GM19328 (cell line): ENCODE measurements at regions not wholly inside any gene's neighbourhood (a gene's known extent, or its start where the extent isn't known, plus 50 kb on each side); places are given as distances from the start of the nearest gene placed in this dataset.

ENCODE experiments used
- ATAC-seq: cut with Tn5 transposase; IDR thresholded peaks from one replicate; pipeline ENCODE4 v1.9.1; 2021; ENCODE audit warnings: mild to moderate bottlenecking, moderate library complexity; ENCODE audit not compliant: unreplicated experiment

DNA sequence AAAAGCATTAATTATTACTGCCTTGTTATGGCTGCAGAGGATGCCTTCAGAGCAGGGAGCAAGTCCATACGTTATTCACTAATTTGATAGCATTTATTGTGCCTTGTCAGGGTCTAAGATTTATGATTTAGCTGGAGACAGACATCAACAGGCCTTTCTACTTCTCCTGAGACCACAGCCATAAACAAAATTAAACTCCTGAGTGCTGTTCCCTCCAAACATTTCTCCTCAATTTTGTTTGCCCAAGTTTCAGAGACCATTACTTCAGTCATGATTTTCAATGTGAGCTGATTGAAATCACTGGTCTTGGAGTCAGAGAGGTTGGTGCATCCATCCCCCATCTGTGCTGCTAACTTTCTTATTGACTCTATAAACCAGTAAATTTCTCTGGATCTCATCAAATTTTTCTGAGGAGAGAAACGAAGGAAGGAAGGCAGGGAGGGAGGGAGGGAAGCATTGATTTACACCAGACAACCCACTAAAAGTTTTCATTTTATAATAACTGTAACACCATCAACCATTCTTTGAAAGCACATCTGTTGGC is 423.6 kb upstream of the CDH11 start:
- no peak for ATAC-seq

DNA sequence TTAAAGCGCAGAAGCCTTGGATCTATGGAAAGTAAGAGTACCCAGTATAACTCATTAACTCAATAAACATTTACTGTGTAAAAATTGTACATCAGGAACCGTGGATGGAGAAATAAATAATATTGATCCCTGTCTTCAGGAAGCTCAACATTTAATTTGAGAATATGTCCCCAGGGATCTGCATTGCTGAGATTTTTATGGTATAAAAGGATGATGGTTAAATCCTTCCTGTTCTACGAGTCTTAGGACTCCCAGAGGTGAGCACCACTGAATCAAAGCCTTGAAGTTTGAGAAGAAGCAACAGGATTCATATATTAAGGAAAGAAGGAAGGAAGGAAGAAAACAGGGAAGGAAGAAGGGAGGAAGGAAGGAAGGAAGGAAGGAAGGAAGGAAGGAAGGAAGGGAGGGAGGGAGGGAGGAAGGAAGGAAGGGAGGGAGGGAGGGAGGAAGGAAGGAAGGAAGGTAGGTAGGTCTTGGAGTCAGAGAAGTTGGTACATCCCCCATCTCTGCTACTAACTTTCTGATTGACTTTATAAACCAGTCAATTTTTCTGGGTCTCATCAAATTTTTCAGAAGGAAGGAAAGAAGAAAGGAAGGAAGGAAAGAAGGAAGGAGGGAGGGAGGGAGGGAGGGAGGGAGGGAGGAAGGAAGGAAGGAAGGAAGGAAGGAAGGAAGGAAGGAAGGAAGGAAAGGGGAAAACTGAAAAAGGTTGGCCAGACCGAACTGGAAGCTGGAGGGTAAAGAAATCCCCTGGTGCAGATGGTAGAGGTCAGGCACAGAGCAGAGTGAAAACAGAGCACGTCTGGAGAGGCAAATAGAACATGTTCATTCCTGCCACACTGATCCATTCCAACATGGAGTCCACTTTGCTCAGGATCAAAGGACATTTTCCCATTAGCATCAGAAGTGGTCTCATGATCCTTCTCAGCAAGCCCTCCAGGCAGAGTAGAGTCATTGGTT is 422.2 kb upstream of the CDH11 start:
- ATAC-seq: no peak

DNA sequence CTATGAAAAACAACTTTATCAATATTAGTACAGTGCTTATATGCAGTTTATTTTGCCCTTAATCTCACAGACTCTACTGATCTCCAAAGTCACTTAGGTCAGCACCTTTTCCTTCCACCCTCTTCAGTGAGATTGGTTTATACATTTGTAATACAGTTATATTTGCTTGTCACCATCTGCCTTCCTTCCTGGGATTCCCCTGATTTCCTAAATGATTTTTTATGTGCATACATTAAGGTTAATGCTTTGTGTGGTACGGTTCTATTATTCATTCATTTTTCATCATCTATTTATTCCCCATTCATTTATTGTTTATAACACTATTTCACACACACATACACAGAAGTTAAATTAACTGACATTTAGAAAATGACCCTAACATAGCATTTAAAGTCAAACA is 419.8 kb upstream of the CDH11 start:
- ATAC-seq: no peak

DNA sequence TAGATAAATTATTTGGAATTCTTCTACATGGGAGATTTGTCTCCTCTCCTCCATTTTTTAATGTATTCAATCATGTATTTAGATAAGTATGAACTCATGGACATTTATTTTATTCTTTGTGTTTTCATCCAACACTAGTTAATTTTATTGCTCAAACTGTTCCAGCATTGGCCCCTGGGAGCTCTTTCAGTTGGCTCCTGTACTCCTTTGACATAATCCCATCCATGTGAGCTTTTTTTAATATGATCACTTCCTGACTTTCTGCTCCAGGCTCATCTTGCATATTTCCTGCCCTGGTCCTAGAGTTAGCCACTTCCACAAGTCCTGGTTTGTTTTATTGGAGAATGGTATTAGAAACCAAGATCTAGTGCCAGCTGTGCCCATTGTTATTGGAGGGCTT is 419.0 kb upstream of the CDH11 start:
- ATAC-seq: no peak

DNA sequence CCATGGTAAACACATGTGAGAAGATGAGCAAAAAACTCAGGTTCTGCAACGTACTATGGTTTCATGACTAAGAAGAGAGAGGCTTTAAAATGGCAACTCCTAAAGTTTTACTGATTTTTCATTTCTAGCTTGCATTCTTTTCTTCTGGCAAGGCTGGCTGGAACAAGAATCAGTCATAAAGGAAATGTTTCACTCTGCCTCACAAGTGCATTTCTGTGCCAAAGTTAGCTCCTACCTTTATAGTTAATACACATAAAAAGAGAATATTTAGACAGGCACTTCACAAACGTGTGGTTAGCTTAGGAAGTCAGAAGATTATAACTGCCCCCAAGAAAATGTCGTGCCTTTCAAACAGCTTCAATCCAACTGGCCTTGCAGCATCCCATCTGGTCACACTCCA is 417.1 kb upstream of the CDH11 start:
- no peak for ATAC-seq

DNA sequence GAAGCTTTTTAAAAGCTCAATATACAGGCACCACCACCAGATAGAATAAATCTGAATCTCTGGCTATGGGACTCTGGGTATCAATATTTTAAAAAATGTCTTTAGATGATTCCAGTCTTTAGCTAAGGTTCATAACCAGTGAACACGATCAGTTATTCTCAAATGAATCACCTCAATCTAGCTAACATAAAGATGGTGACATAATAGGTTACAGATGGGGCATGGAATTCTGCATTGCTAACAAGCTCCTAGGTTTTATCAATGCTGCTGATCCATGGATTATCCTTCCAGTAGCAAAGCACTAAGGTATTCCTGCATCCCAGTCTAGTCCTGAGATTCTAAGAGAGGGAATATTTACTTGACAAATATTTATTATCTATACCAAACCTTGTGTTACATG is 415.5 kb upstream of the CDH11 start:
- ATAC-seq: no peak

DNA sequence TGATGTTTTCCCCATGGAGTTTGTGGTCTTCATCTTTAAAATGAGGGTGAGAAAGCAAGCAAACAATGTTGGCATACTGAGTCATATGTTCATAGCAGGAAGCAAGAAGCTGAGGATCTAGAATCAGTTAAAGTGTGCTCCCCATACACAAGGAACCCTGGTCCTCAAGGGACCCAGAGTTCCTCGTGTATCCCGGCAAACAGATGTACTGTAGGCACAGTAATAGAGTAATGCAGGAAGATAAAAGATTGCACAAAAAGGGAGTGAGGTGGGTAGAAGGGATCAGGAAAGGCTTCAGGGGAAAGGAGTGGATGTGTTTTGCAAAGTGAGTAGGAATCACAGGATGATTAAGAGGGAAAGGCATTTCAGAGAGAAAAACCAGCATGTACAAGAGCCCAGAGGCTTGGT is 412.3 kb upstream of the CDH11 start:
- no peak for ATAC-seq

DNA sequence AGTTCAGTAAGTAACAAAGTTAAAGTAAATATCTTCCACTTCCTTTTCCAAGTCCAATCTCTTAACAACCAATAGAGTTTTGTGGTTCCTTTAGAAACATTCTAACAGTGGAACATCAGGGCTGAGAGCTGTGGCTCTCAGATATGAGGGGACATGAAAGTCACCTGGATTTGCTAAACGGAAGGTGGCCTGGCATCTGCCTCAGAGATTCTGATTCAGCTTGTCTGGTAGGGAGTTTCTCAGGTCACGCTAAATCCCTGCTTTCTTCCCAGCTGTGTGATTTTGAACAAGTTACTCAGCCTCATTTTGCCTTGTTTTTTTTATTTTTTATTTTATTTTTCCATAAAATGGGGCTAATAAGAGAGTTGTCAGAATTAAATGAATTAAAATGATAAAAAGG is 411.0 kb upstream of the CDH11 start:
- no peak for ATAC-seq

DNA sequence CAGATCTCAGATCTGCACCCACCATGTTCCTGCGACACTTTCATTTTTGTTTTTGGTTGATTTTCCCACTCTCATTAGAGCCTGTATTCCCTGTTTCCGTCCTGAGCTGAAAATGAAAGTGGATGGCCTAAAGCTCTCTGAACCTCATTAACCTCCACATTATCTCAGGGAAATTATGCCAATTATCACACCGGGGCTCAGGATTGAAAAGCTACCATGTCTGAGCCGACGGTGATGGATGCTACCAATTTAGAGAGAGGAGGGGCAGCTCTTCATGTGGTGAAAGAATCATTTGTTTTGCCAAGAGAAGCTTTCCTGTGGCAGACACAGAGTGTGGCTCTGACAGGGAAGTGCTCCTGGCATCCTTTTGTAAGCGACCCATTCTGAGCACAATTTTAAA is 410.4 kb upstream of the CDH11 start:
- no peak for ATAC-seq

DNA sequence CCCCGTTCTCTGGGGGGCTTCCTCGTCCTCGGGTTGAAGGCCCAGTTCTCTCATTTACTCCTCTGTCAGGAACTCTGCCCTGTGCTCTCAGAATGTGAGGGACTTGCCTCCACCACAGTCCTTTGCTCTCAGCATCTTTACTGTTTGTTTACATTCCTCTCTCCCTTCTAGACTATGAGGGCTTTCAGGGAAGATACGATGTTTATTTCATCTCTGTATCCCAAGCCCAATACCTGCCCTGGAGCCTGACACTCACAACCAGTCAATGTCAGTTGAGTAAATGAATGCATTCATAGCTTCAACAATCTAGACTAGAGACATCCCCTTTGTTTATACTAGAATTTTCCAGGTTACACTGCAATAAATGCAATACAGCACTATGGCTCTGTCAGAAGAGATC is 409.6 kb upstream of the CDH11 start:
- no peak for ATAC-seq

DNA sequence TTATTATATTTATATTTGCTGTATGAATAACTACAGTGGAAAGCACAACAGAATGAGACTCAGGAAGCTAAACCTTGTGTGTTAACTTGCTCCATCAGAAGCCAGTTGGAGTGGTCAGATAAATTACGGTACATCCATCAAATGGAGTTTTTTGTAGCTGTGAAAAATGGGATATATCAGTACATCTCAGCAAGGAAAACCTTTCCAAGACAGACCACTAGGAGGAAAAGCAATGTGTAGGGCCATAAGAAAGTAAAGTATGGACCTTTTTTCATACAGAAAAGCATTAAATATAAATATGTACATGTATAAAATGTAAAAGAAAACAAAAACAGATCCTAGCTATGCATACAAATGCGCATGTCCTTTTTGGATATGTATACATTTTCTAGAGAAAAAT is 403.8 kb upstream of the CDH11 start:
- no peak for ATAC-seq

DNA sequence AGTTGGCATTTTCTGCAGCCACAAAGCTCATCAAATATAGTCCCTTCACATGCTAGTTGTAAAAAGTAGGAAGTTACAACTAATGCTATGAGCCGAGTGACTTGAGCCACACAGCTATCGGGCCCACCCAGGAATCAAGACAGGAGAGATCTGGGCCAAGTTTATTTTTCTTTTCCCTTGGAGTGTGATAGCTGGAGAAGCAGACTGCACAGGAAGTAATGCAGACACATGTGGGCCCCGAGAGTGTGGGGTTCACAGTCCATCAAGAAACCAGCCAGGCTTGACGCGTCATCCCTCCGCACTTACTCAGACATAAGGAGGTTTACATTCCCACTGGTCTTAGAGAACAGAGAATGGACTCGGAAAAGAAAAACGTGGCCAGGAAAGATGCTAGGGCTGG is 403.1 kb upstream of the CDH11 start:
- ATAC-seq: no peak

DNA sequence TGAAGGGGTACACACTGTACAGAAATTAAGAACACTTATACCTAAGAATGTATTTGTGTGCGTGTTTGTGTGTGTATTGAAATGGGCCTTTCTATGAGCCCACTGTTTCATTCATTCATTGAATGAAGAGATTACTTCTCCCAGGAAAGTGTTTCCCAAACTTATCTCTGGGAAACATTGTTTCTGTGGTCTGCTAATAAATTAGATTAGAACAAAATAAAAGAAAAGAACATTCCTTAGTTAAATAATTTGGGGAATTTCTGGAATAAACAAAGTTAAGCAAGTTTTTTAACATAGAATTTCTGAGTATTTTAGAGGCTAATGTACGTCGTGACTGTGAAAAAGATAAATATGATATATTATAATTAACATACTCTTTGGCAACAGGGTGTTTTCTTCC is 402.4 kb upstream of the CDH11 start:
- no peak for ATAC-seq

DNA sequence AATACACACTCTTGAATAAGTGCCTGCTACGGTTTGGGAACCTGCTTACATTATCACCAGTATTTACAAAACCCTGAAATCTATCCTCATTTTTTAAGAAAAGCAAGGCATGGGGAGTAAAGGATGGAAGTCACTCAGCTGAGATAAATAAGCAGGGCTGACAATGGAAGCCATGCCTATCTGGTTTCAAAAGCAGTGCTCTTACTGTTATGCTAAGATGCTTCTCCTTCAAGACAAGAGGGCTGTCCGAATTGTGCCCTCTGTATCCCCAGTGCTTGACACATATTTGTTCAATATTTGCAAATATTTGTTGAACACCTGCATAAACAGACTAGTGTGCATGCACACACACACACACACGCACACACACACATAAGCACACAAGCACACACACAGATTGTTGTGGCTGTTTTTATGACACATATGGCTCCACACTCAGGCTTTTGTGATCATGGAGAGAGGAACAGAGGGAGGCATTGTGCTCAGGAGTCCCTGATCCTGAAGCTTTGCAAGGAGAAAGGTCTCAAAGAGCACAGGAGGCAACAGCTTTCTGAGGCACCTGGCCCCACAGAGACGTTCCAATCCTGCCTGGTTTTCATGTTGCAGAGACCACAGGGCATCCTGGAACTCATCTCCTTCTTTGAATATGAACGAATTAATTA is 401.6 kb upstream of the CDH11 start:
- no peak for ATAC-seq

DNA sequence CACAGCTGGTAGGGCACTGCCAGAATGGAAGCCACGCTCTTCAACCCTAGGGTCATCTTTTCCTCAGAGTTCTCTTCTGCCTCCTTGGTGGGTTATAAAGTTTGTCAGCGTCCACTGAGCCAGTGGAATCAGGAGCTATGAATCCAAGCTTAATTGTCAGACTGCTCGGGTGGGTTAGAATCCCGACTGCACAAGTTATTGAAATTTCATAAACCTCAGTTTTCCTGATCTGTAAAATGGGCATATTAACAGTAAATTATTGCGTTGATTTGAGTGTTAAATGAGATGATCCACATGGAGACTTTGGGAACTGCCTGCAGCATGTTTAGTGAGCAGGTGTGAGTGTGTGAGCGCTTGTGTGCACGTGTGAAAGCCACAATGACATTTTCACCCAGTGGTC is 400.5 kb upstream of the CDH11 start:
- ATAC-seq: no peak

DNA sequence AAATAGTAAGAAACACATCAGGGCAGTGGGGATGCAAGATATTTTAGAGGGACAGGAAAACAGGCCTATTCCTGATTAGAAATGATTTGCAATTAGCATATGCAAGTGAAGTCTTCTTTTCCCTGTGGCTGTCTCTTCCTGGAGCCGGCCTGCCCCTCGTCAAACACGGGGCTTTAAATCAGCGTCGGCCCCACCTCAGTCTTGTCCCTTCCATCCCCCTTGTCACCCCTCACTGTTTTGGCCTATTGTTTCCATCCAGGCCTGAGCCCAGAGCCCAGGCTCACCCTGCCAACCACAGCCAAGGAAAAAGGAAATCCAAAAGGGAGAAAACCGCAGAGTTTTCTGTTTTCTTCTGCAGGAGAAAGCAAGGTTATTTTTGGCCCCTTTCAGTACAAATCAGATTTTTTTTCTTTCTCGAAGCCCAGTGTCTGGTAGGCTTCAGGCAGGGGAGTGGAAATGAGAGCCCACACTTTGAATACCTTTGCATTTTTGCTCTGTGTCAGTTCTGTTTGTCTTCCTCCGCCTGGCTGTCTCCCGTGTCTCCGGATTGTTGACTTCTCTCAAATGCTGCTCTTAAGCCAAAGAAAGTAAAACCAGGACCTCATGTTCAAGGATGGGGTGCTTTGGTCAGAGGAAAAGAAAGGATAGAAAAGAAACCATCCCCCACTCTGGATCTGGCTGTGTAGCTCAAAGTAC is 399.9 kb upstream of the CDH11 start:
- ATAC-seq: no peak

DNA sequence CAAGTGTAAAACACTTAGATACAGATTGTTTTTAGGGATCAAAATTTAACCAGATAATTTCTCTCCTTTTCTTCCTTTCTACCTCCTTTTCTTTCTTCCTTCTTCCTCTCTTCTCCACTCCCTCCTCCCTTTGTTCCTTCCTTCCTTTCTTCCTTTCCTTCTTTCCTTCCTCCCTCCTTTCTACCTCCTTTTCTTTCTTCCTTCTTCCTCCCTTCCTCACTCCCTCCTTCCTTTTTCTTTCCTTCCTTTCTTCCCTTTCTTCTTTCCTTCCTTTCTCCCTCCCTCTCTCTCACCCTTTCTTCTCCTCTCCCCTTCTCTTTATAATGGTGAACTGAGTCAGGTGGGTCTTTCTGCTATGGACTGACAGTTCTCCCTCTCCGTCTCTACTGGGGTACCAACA is 397.5 kb upstream of the CDH11 start:
- ATAC-seq: no peak

DNA sequence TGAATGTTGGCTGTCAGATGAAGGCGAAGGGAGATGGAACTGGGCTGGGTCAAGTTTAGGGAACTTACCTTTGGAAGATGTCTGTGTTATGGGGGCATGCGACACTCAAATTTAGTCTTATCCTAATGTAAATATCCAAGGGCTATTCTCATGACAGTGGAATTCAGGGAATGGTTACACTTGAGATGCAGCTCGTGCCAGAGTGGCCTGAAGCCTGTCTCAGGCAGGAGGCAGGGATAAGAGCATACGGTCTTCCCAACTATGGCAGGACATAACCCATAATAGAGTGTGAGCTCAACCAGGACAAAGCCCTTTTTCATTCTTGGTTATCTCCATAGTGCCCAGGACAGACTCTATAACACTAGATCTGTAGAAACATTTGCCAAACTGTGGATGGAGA is 393.3 kb upstream of the CDH11 start:
- no peak for ATAC-seq

DNA sequence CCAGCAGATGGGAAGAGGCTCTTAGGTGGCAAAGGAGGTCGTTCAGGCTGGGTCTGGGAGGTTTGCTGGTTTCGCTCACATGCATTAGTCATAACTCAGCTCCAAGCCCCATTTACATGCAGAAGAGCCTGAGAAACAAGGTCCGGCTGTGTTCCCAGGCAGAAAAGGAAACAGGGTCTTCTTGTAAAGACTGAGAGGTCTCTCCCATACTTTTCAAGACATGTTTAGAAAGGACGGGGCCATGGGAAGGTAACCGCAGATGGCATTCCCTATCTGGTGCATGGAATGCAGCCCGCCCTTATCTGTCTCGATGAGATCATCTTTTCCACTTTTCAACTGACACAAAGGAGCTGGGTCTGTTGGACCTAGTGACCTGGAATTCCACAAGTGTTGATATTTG is 389.0 kb upstream of the CDH11 start:
- ATAC-seq: no peak

DNA sequence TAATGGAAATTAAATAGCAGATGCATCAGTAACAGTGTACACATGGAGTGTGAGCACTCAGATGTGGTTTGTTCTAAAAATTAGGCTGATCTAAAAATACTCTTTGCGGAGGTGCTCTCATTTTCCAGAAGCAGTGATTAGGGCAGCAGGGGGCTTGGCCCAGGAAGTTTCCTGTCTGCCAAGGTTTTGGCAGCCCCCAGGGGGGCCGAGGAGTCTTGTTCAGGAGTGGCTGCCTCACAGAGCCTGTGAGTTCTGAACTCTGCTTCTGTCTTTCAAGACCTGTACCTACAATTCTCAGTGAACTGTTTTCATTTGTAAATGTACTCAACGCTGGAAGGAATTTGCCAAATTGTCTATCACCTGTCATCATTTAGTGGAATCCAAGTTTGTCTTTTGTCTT is 388.4 kb upstream of the CDH11 start:
- ATAC-seq: no peak

DNA sequence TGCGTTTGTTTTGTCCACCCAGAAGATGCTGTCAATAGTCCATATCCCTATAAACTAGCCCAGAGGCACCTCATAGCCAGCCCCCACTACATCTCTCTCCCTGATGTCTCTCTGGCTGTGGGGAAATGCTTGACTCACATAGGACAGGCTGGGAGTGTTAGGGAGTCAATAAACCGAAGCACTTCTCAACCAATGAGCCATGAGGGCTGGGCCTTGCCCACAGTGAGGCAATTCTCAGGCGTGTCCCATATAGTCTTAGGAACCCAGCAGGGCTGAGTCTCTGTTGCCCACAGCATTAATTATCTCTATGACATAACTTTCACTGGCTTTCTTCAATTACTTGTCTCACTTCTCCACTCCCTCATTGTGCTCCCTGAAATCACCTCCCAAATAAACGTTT is 387.3 kb upstream of the CDH11 start:
- ATAC-seq: no peak

DNA sequence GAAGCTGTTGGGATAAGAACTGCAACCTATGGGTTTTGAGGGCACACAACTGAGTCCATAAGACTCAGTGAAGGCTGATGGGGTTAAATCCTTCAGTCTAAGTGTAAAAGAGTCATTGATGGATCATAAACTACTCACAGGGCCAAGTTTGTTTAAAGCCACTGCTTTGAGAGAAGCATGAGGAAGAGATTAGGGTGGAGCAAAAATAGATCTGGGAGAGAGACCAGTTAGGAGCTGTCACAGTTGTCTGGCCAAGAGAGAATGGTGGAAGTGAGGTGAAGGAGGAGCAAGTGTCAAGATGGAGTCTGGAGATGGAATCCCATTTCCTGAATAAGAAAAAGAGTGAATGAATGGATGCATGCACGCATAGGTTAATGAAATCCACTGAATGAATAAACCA is 379.1 kb upstream of the CDH11 start:
- no peak for ATAC-seq
